HG02884 (cell line): ENCODE measurements at regions not wholly inside any gene's neighbourhood (a gene's known extent, or its start where the extent isn't known, plus 50 kb on each side); places are given as distances from the start of the nearest gene placed in this dataset.

Experiments used
- ATAC-seq: cut with Tn5 transposase; IDR thresholded peaks from one replicate; pipeline ENCODE4 v1.9.1; 2021; ENCODE audit warnings: mild to moderate bottlenecking, moderate library complexity; ENCODE audit not compliant: unreplicated experiment

DNA sequence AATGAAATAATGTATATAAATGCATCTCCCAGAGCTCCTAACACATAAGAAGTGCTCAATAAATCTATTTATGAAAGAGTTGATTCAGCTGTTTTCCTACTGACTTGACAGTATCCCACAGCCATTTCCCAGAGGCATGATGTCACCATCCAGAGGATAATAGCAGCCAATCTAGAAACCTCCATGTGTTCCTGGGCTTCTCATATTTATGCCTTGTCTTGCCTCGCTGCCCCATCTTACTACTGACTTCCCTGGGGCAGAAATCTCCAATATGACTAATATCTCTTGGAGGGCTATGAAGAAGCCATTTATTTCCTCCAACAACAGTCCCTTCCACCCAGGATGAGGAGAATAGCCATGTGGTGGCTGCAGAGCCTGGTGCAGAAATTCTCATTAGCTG lies 115.4 kb upstream of the NAV2 start:
- no peak for ATAC-seq

GRCh38 chr11:19595840-19596751 lies 116.5 kb upstream of the NAV2 start:
- no peak for ATAC-seq

GRCh38 chr11:19595499-19595839 lies 117.2 kb upstream of the NAV2 start:
- no peak for ATAC-seq

- no peak for ATAC-seq
Measured at GRCh38 chr11:19594326-19594725, 118.3 kb upstream of the NAV2 start.

DNA sequence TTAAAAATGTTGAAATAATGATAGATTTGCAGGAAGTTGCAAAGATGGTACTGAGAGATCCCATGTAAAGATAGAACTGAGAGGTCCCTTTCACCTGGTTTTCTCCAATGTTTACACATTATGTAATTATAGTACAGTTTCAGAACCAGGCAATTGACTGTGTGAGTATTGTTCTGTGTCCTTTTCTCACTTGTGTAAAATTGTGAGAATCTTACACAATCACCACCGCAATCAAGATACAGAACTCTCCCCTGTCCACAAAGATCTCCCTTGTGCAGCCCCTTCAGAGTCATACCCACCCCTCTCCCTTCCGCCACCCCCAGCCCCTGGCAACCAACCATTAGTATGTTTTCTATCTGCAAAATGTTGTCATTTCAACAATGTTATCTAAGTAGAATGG lies 119.8 kb upstream of the NAV2 start:
- ATAC-seq, result no peak

- ATAC-seq, result no peak
Measured at GRCh38 chr11:19589567-19590260, 122.9 kb upstream of the NAV2 start.

GRCh38 chr11:19587979-19588378 lies 124.7 kb upstream of the NAV2 start:
- no peak for ATAC-seq

DNA sequence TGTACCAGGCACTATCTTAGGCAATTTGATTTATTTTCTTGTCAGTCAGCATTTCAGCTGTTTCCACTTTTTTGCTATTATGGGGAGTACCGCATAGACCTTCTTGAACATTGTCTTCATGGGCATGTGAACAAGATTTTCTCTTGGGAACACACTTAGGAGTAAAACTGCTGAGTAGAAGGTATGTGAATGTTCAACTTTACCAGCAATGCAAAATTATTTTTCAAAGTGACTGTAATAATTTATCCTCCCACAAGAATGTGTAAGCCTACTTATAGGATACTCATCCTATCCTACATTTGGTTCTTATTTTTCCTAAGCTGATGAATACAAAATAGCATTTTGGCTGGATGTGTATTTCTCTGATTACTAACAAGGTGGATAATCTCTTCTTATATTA lies 132.0 kb upstream of the NAV2 start:
- ATAC-seq, result no peak

- no peak for ATAC-seq
Measured at GRCh38 chr11:19579957-19580356, 132.7 kb upstream of the NAV2 start.

- ATAC-seq, result no peak
Measured at GRCh38 chr11:19578871-19579270, 133.8 kb upstream of the NAV2 start.

DNA sequence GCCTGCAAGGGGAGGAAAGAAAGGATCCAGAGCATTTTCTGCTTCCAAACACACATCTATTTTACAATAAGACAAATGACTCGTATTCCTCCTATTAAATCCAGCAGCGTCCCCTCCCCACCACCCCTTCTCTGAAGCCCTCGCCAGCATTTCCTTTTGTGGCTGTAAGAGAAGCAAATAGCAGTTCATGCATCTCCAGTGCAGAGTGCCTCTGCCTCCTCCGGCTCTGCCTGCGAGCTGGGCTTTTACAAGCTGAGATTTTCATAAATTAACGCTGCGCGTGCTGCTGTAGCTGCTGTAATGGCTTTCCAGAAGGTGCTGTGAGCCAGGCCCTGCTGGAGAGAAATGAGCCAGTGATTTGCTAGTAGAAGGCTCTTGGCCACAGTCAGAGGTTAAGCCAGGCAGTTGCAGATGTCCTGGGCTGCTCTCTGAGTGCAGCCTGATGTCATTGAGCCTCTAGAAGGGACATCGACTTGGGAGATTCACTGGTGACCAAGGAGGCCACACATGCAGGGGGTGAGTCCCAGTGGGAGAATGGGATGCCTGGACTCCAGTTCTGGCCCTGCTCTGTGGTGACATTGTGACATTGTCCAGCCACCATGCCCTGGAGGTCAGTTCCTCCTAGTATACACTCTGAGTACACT lies 134.5 kb upstream of the NAV2 start:
- ATAC-seq, result no peak

DNA sequence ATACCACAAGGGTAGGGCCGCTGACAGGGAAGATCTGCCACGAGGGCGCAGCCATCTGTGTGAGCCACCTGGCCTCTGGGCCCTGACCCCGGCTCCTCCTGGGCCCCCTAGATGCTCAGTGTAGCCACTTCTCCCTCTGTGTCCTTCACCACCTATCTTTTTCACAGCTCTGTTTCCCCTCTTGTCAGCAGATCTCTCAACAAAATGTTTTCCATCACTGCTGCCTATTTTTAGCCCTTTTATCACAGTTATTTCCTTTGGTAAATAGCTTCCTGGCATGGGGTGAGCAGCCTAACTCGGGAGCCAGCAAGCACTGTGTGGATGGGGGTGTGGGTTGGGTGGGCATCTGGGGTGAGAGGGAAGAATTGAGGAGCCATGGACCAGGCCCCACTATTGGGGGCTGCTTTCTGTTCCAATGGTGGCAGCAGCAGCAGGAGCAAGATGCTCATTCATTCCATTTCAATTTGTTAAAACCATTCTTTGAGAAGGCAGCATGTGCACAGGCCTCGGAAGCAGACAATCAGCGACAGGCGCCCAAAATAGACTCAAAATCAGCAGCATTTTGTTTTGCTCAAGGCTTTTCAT lies 135.2 kb upstream of the NAV2 start:
- no peak for ATAC-seq

GRCh38 chr11:19576903-19577302 lies 135.7 kb upstream of the NAV2 start:
- ATAC-seq, result no peak

DNA sequence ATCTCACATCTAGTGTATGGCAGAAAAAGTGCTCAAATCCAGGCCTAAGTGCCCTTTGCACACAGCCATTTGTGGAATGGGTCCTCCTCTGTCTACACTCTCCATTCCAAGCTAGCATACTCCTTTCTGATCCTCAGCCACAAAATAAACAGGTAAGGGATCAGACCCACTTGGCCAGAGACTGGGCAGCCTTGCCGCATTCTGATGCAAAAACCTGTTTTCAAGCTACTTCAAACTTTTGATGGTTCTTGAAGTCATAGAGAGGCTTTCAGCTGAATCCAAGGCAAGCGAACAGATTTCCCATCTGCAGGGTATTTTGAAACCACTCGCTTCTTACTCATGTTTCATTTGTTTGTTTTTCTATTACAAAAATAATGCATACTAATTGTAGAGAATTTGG lies 136.6 kb upstream of the NAV2 start:
- ATAC-seq, result no peak

- ATAC-seq, result no peak
Measured at GRCh38 chr11:19574916-19575315, 137.7 kb upstream of the NAV2 start.

GRCh38 chr11:19573666-19574065 lies 139.0 kb upstream of the NAV2 start:
- ATAC-seq, result no peak

- ATAC-seq, result no peak
Measured at GRCh38 chr11:19571906-19572305, 140.7 kb upstream of the NAV2 start.

DNA sequence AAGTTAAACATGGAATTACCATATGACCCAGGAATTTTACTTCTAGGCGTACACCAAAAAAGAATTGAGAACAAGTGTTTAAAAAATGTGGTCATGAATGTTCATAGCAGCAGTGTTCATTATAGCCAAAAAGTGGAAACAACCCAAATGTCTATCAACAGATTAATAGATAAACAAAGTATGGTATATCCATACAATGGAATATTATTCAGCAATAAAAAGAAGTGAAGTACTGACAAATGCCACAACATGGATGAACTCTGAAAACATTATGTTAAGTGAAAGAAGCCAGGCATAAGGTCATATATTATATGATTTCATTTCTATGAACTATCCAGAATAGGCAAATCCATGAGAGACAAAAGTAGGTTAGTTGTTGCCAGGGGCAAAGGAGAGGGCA lies 141.7 kb upstream of the NAV2 start:
- ATAC-seq, result no peak

- ATAC-seq, result no peak
Measured at GRCh38 chr11:19567996-19568395, 144.6 kb upstream of the NAV2 start.

DNA sequence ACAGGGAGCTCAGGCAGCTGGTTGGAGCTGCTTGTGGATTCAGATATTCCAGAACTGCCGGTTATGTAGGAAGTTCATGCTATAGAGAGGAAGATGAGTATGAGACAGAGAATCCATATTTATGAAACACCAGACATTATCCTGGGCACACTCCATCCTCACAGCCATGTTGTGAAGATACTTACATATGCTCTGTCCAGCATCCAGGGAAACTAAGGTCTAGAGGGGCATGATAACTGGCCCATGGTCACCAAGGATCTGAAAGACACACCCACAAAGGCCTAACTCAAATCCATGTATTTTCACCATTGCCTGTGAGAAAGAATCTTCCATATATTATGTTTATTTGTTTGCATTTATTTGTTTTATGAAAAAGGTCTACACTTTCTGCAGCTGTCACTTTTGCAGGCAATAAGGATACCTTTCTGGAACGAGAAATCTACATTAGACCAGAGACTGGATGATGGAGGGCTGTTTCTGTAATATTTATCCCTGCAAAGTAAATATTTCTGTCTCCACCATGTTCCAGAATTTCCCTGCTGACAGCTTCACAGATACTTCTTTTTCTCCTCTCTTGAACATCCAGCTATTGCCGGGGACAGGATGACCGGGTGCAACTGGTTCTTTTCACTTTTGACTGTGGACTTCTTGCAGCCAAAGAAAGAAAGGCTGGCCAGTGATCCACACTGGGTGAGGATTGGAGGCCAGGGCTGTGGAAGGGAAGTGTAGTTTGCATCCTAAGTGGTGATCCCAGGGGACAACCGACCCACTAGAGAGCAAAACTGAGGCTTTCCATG lies 145.9 kb upstream of the NAV2 start:
- ATAC-seq, result no peak

- no peak for ATAC-seq
Measured at GRCh38 chr11:19565639-19566038, 147.0 kb upstream of the NAV2 start.
